Cerebellar cortex (tissue), 1 donor: ENCODE measurements at regions not wholly inside any gene's neighbourhood (a gene's known extent, or its start where the extent isn't known, plus 50 kb on each side); places are given as distances from the start of the nearest gene placed in this dataset.

Experiments
- DNase-seq: peaks from one replicate; pipeline ENCODE4 v3.0.0-alpha.2; 2015; ENCODE audit warnings: low spot score

GRCh38 chr5:68582284-68582683 is 366.7 kb downstream of the PIK3R1 start:
- DNase-seq: no peak

- no peak for DNase-seq
Observed at GRCh38 chr5:68587171-68587570, 371.6 kb downstream of the PIK3R1 start.

- DNase-seq: no peak
Observed at GRCh38 chr5:68591850-68592249, 376.3 kb downstream of the PIK3R1 start.

- DNase-seq: no peak
Observed at GRCh38 chr5:68592351-68592750, 376.8 kb downstream of the PIK3R1 start.

- no peak for DNase-seq
Observed at GRCh38 chr5:68593211-68593671, 377.7 kb downstream of the PIK3R1 start.

GRCh38 chr5:68612972-68613371 is 397.4 kb downstream of the PIK3R1 start:
- no peak for DNase-seq

GRCh38 chr5:68618501-68618900 is 402.9 kb downstream of the PIK3R1 start:
- DNase-seq: no peak

GRCh38 chr5:68627001-68627400 is 411.4 kb downstream of the PIK3R1 start:
- DNase-seq: no peak

GRCh38 chr5:68628082-68628814 is 412.7 kb downstream of the PIK3R1 start:
- no peak for DNase-seq

GRCh38 chr5:68630354-68630753 is 414.8 kb downstream of the PIK3R1 start:
- DNase-seq: no peak

GRCh38 chr5:68631884-68632283 is 416.3 kb downstream of the PIK3R1 start:
- no peak for DNase-seq

GRCh38 chr5:68641211-68641610 is 425.7 kb downstream of the PIK3R1 start:
- DNase-seq: no peak

- DNase-seq: no peak
Observed at GRCh38 chr5:68643064-68643463, 427.5 kb downstream of the PIK3R1 start.

GRCh38 chr5:68644971-68645370 is 429.4 kb downstream of the PIK3R1 start:
- DNase-seq: no peak

GRCh38 chr5:68646144-68646543 is 430.6 kb downstream of the PIK3R1 start:
- no peak for DNase-seq

- DNase-seq: no peak
Observed at GRCh38 chr5:68647743-68648142, 432.2 kb downstream of the PIK3R1 start.

GRCh38 chr5:68648944-68649857 is 433.6 kb downstream of the PIK3R1 start:
- no peak for DNase-seq

- DNase-seq: no peak
Observed at GRCh38 chr5:68652534-68652965, 437.0 kb downstream of the PIK3R1 start.

- DNase-seq: no peak
Observed at GRCh38 chr5:68653471-68653870, 437.9 kb downstream of the PIK3R1 start.

GRCh38 chr5:68657055-68657961 is 436.5 kb upstream of the SLC30A5 start:
- no peak for DNase-seq

- DNase-seq: no peak
Observed at GRCh38 chr5:68658810-68659372, 434.9 kb upstream of the SLC30A5 start.

- DNase-seq: no peak
Observed at GRCh38 chr5:68659881-68660280, 433.9 kb upstream of the SLC30A5 start.
